Osteocyte (in vitro differentiated cells): ENCODE measurements at regions not wholly inside any gene's neighbourhood (a gene's known extent, or its start where the extent isn't known, plus 50 kb on each side); places are given as distances from the start of the nearest gene placed in this dataset.
"Not testable (repeated sequence)": the region's sequence is repeated elsewhere in the genome, so short reads cannot be mapped to it uniquely, and the experiment has no call there.

Experiments
- DNase-seq: peaks from one replicate; pipeline ENCODE4 v3.0.0; 2021; ENCODE audit warnings: mixed read lengths; ENCODE audit not compliant: unreplicated experiment; ENCODE audit errors: extremely low spot score
- H3K27ac Mint-ChIP-seq: one replicate; pipeline ENCODE4 v1.8.0; 2021; ENCODE audit warnings: mild to moderate bottlenecking, mixed read lengths; ENCODE audit not compliant: unreplicated experiment
- H3K27me3 Mint-ChIP-seq: one replicate; pipeline ENCODE4 v1.8.0; 2021; ENCODE audit warnings: mixed read lengths; ENCODE audit not compliant: unreplicated experiment
- H3K36me3 Mint-ChIP-seq: one replicate; pipeline ENCODE4 v1.8.0; 2021; ENCODE audit warnings: mixed read lengths; ENCODE audit not compliant: unreplicated experiment
- H3K4me1 Mint-ChIP-seq: one replicate; pipeline ENCODE4 v1.8.0; 2021; ENCODE audit warnings: mixed read lengths; ENCODE audit not compliant: unreplicated experiment
- H3K4me3 Mint-ChIP-seq: one replicate; pipeline ENCODE4 v1.8.0; 2021; ENCODE audit warnings: mild to moderate bottlenecking, moderate library complexity, mixed read lengths; ENCODE audit not compliant: unreplicated experiment
- H3K9me3 Mint-ChIP-seq: one replicate; pipeline ENCODE4 v1.8.0; 2021; ENCODE audit warnings: mixed read lengths; ENCODE audit not compliant: unreplicated experiment
- CTCF ChIP-seq: fragments of 200-600 bp; sonication (generic); IDR thresholded peaks from 2 replicates; pipeline ENCODE4 v1.5.0; 2021; ENCODE audit warnings: antibody characterized with exemption, mild to moderate bottlenecking, moderate library complexity

- no peaks in the 10 kb centered on the region for H3K9me3 Mint-ChIP-seq
- H3K27ac Mint-ChIP-seq = no peak overlapping the region
- no peaks in the 10 kb centered on the region for H3K36me3 Mint-ChIP-seq
Measured at GRCh38 chr15:81710328-81710727, 335.5 kb downstream of the MEX3B start.

GRCh38 chr15:81706816-81707346, 332.9 kb upstream of the TMC3 start:
- not testable (repeated sequence) for H3K27me3 Mint-ChIP-seq, H3K36me3 Mint-ChIP-seq, H3K27ac Mint-ChIP-seq, DNase-seq, H3K4me1 Mint-ChIP-seq, H3K9me3 Mint-ChIP-seq, H3K4me3 Mint-ChIP-seq

More at GRCh38 chr15:81710328-81710727, 335.5 kb downstream of the MEX3B start:
- DNase-seq = no peak
- no peaks in the 10 kb centered on the region for H3K4me1 Mint-ChIP-seq
- no peak overlapping the region for H3K4me3 Mint-ChIP-seq
- TF ChIP-seq CTCF = no peak
- H3K27me3 Mint-ChIP-seq = no peaks in the 10 kb centered on the region

- not testable (repeated sequence) for H3K27ac Mint-ChIP-seq, H3K27me3 Mint-ChIP-seq, H3K36me3 Mint-ChIP-seq, H3K9me3 Mint-ChIP-seq, H3K4me1 Mint-ChIP-seq, H3K4me3 Mint-ChIP-seq, DNase-seq
Measured at GRCh38 chr15:81705727-81706126, 331.7 kb upstream of the TMC3 start.

- peaks cover 23% of the 10 kb centered on the region for H3K9me3 Mint-ChIP-seq
- no peaks in the 10 kb centered on the region for H3K27me3 Mint-ChIP-seq
- no peaks in the 10 kb centered on the region for H3K4me1 Mint-ChIP-seq
- TF ChIP-seq CTCF = no peak
- H3K27ac Mint-ChIP-seq = no peak overlapping the region
- H3K36me3 Mint-ChIP-seq = no peaks in the 10 kb centered on the region
- H3K4me3 Mint-ChIP-seq = no peak overlapping the region
- no peak for DNase-seq
Measured at GRCh38 chr15:81686021-81686420, 312.0 kb upstream of the TMC3 start.

GRCh38 chr15:81685237-81685636, 311.2 kb upstream of the TMC3 start:
- no peak overlapping the region for H3K4me3 Mint-ChIP-seq
- peaks cover 3% of the 10 kb centered on the region for H3K27me3 Mint-ChIP-seq
- H3K9me3 Mint-ChIP-seq = peaks cover 30% of the 10 kb centered on the region
- H3K4me1 Mint-ChIP-seq = no peaks in the 10 kb centered on the region
- H3K27ac Mint-ChIP-seq = no peak overlapping the region
- H3K36me3 Mint-ChIP-seq = no peaks in the 10 kb centered on the region
- TF ChIP-seq CTCF = no peak
- DNase-seq = no peak

- no peak overlapping the region for H3K4me3 Mint-ChIP-seq
- DNase-seq = no peak
- H3K9me3 Mint-ChIP-seq = peaks cover 30% of the 10 kb centered on the region
- no peak for TF ChIP-seq CTCF
- H3K27ac Mint-ChIP-seq = no peak overlapping the region
- H3K27me3 Mint-ChIP-seq = peaks cover 3% of the 10 kb centered on the region
- H3K4me1 Mint-ChIP-seq = no peaks in the 10 kb centered on the region
- no peaks in the 10 kb centered on the region for H3K36me3 Mint-ChIP-seq
Measured at GRCh38 chr15:81680829-81681228, 306.8 kb upstream of the TMC3 start.
